ENCODE measurements at regions not wholly inside any gene's neighbourhood (a gene's known extent, or its start where the extent isn't known, plus 50 kb on each side); places are given as distances from the start of the nearest gene placed in this dataset.
"Not testable (repeated sequence)": the region's sequence is repeated elsewhere in the genome, so short reads cannot be mapped to it uniquely, and the experiment has no call there.

DNA sequence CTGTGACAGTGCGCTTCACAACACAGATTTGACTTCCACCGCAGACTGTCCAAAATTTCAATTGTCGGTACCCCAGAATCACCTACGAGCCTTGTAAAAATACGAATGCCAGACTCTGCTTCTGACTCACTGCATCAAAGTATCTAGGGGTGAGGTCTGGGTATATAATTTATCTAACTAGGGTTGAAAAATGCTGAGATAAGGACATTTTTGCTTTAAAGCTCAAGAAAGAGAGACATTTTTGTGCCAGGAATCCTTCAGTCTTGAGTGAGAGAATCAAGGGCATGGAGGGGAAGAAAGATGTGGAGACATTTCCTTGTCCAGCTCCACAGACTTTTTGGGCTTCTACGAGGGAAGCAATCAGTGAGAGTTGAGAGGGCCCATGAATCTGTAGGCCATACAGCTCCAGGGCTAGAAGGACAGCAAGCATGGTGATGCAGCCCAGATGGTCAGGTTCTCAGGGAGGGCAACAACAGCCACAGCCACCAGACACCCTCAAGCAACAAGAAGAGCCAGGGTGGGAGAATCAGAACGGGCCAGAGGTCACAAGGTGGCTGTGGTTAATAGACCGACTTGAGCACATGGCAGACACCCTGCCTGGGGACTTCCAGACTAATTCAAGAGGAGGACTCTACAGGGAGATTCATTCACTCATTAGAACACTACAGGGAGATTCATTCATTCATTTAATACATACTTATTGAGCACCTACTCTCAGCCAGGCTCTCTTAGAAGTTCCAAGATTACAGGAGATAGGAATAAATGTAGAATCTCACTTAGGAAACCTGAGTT is 211.1 kb upstream of the PRDM1 start:
- Mint-ChIP-seq H3K4me1 (peaks cover 10% of the 10 kb centered on the region), H3K36me3 (no peaks in the 10 kb centered on the region), H3K27ac (no peak overlapping the region), H3K9me3 (no peaks in the 10 kb centered on the region), H3K4me3 (no peak overlapping the region), H3K27me3 (peaks cover 72% of the 10 kb centered on the region)
- no peak for DNase-seq

- Mint-ChIP-seq H3K4me3 (no peak overlapping the region), H3K27ac (no peak overlapping the region), H3K9me3 (no peaks in the 10 kb centered on the region), H3K36me3 (no peaks in the 10 kb centered on the region), H3K4me1 (peaks cover 6% of the 10 kb centered on the region), H3K27me3 (peaks cover 63% of the 10 kb centered on the region)
- DNase-seq: no peak
These were observed 212.3 kb upstream of the PRDM1 start for GRCh38 chr6:105873799-105874198.

GRCh38 chr6:105873211-105873704 is 212.9 kb upstream of the PRDM1 start:
- Mint-ChIP-seq H3K36me3 (no peaks in the 10 kb centered on the region), H3K27ac (no peak overlapping the region), H3K27me3 (peaks cover 58% of the 10 kb centered on the region), H3K4me3 (no peak overlapping the region), H3K9me3 (no peaks in the 10 kb centered on the region), H3K4me1 (peaks cover 6% of the 10 kb centered on the region)
- no peak for DNase-seq

DNA sequence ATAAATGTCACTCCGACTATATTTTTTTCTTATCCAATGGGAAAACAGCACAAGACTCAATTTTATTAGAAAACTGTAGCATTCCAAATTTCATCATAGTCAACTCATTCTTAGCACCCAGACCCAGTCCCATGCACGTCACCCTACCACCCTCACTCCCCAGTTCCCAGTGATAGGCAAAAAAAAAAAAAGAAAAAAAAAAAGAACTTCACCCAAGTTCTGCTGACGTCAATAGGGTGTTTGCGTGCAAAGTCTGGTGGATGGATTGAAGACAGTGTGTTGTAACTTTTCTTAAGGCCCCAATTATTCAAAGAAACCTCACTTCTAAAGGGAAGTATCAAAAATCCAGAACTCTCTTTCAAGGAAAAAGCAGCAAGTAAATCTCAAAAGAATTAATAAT is 213.9 kb upstream of the PRDM1 start:
- no peak overlapping the region for H3K4me3 Mint-ChIP-seq
- H3K9me3 Mint-ChIP-seq: no peaks in the 10 kb centered on the region

DNA sequence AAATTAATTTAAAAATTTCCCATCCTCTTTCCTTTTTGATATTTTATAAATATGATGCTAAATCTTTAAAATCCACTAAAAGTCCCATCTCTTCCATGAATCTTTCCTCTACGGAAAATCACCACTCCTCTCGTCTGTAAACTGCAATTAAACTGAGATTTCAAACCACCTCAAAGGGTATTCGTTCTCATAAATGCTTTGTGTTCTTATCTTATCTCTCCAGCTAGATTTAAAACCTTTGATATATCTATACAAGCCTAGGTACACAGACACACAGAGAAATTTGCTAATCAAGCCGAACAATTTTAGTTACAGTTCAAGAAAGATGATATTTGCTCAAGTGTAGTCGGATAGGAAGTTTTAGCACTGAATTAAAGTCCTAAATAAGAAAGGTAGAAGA is 214.6 kb upstream of the PRDM1 start:
- Mint-ChIP-seq H3K9me3 (no peaks in the 10 kb centered on the region), H3K4me3 (no peak overlapping the region), H3K27ac (no peak overlapping the region), H3K27me3 (peaks cover 53% of the 10 kb centered on the region), H3K4me1 (peaks cover 6% of the 10 kb centered on the region), H3K36me3 (no peaks in the 10 kb centered on the region)
- no peak for DNase-seq

More for the DNA sequence above, 213.9 kb upstream of the PRDM1 start:
- no peak for DNase-seq
- Mint-ChIP-seq H3K27me3 (peaks cover 53% of the 10 kb centered on the region), H3K27ac (no peak overlapping the region), H3K4me1 (peaks cover 6% of the 10 kb centered on the region), H3K36me3 (no peaks in the 10 kb centered on the region)

DNA sequence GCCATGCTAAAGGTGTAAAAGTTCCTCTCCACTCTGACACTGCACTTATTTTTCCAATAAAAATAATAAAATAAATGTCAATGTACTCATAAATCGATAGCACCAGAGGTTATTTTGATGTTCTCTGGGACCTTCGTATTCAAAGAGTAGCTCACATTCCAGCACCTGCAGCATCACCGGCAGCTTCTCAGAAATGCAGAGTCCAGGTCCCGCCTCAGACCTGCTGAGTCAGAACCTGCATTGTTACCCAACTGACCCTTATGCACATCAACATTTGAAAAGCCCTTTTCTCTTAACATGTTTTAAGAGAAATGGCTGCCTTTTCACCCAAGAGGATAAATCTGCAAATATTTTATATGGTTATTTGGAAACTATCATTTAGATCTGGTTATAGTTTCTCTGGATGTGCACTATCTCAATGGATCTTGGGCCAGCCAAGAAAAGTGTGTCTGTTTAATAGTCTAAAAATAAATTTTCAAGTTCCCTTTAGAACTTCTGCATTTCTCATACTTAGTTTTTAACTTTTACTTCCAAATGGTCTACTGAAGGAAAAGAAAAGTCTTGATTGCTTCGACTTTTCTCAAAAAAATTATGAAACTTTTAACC is 216.2 kb upstream of the PRDM1 start:
- Mint-ChIP-seq H3K4me3 (no peak overlapping the region), H3K4me1 (peaks cover 6% of the 10 kb centered on the region), H3K9me3 (no peaks in the 10 kb centered on the region), H3K36me3 (no peaks in the 10 kb centered on the region), H3K27ac (no peak overlapping the region), H3K27me3 (peaks cover 48% of the 10 kb centered on the region)
- no peak for DNase-seq

DNA sequence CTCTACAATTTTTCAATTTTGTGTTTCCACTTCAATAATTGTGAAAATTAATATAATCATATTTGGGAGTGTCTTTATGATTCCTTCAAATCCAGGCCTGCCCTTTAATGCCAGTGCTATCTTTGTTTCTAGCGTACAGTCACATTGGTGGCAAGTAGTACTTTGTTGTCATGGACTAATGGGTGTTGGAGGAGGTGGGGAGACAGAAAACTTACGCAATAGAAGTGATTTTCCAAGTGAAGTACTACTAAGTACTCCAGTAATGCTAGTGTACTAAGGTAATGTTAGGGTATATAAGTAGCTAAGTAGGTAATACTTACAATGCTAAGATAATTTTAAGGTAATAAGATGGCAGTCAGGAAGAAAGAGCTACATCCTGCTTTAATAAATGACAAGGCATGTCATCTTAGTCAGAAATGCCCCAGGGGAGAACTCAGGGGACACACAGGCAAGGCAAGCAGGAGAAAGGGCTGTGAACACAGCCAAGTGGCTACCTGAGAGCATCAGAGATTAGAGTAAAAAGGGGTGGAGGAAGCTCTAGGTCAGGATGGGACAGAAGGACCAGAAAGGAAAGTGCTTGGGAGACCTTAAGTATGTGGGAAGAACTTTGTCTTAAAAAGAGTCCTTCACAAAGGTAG is 217.2 kb upstream of the PRDM1 start:
- peaks cover 6% of the 10 kb centered on the region for H3K4me1 Mint-ChIP-seq
- H3K9me3 Mint-ChIP-seq: no peaks in the 10 kb centered on the region
- peaks cover 49% of the 10 kb centered on the region for H3K27me3 Mint-ChIP-seq
- H3K4me3 Mint-ChIP-seq: no peak overlapping the region
- no peak for DNase-seq
- H3K36me3 Mint-ChIP-seq: no peaks in the 10 kb centered on the region
- H3K27ac Mint-ChIP-seq: no peak overlapping the region

DNA sequence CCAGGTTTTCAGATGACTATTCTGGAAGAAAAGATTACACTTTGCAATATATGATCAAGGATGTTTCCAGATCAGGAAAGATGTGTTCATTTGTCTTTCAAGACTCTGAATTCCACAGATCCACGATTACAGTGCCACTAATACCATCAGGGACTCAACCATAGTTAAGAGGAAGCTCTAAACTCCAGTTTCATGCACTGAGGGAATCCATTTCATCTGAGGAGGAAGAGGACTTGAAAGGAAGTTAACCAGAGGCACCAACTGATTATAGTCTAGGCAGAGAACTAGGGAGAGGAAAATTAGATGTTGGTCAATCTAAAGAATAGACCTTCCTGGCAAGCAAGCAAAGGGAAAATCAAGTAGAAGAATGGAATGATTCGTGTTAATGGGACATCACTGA is 218.3 kb upstream of the PRDM1 start:
- no peaks in the 10 kb centered on the region for H3K36me3 Mint-ChIP-seq
- no peaks in the 10 kb centered on the region for H3K4me1 Mint-ChIP-seq
- H3K27me3 Mint-ChIP-seq: peaks cover 49% of the 10 kb centered on the region
- no peak overlapping the region for H3K4me3 Mint-ChIP-seq
- H3K27ac Mint-ChIP-seq: no peak overlapping the region
- H3K9me3 Mint-ChIP-seq: no peaks in the 10 kb centered on the region
- DNase-seq: no peak

- no peak for DNase-seq
- Mint-ChIP-seq H3K4me1 (no peaks in the 10 kb centered on the region), H3K27ac (no peak overlapping the region), H3K9me3 (no peaks in the 10 kb centered on the region), H3K36me3 (no peaks in the 10 kb centered on the region), H3K27me3 (peaks cover 51% of the 10 kb centered on the region), H3K4me3 (no peak overlapping the region)
These were observed 218.9 kb upstream of the PRDM1 start for GRCh38 chr6:105867277-105867676.

DNA sequence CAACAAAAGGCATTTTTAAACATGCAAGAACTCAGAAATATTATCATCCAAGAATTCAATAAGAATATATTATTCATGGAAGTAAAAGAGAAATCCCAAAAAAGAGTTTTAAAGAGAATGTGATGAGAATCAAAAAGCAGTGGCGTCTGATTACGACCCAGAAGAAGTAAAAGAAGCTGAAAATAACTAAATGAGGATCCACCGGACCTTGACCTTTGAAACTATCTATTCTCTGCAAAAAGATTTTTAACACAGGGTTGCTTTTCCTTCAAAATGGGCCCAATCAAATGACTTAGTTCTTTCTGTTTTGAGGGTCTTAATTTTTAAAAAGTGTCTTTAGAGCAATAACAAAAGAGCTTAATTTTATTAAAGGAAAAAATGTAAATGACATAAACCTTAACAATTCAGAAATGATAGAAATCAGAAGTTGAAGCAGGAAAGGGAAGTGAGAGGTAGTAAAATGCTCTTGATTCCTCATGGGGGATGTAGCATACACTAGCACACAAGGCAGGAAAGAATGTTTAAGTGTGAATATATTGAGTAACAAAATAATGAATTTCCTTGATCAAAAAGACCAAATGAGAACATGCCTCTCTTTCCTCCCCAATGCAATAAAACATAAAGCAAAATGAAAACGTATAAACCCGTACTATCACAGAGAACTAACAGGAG is 223.1 kb upstream of the PRDM1 start:
- peaks cover 38% of the 10 kb centered on the region for H3K27me3 Mint-ChIP-seq
- no peak for DNase-seq
- H3K4me3 Mint-ChIP-seq: no peak overlapping the region
- no peaks in the 10 kb centered on the region for H3K9me3 Mint-ChIP-seq
- H3K36me3 Mint-ChIP-seq: no peaks in the 10 kb centered on the region
- H3K4me1 Mint-ChIP-seq: no peaks in the 10 kb centered on the region
- H3K27ac Mint-ChIP-seq: no peak overlapping the region

DNA sequence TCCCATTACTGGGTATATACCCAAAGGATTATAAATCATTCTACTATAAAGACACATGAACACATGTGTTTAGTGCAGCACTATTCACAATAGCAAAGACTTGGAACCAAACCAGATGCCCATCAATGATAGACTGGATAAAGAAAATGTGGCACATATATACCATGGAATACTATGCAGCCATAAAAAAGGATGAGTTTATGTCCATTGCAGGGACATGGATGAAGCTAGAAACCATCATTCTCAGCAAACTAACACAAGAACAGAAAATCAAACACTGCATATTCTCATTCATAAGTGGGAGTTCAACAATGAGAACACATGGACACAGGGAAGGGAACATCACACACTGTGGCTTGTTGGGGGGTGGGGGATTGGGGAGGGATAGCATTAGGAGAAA is 225.2 kb upstream of the PRDM1 start:
- H3K9me3 Mint-ChIP-seq, H3K27ac Mint-ChIP-seq: not testable (repeated sequence)

DNA sequence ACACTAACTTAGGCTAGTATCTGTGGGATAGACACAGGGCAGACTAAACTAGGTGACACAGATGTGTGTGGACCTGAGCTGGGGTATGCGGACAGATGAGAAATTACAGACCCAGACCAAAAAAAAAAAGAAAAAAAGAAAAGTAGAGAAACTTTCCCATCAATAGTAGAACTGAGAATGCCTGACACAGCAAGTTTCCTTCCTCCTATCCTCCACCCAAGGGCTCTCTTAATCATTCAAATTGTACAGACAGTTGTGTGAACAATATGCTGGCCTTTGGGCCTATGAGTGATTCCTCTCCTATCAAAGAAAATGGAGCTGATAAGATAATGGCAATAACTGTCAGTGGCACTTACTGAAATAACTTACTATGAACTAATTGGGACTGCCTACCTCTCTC is 226.7 kb upstream of the PRDM1 start:
- no peaks in the 10 kb centered on the region for H3K36me3 Mint-ChIP-seq
- H3K9me3 Mint-ChIP-seq: no peaks in the 10 kb centered on the region
- H3K27ac Mint-ChIP-seq: no peak overlapping the region
- DNase-seq: no peak
- H3K4me1 Mint-ChIP-seq: no peaks in the 10 kb centered on the region
- peaks cover 17% of the 10 kb centered on the region for H3K27me3 Mint-ChIP-seq
- no peak overlapping the region for H3K4me3 Mint-ChIP-seq

More for the DNA sequence above, 225.2 kb upstream of the PRDM1 start:
- not testable (repeated sequence) for H3K4me3 Mint-ChIP-seq, H3K4me1 Mint-ChIP-seq, H3K36me3 Mint-ChIP-seq, DNase-seq
- peaks cover 29% of the 10 kb centered on the region for H3K27me3 Mint-ChIP-seq

- DNase-seq, H3K36me3 Mint-ChIP-seq, H3K4me1 Mint-ChIP-seq, H3K9me3 Mint-ChIP-seq, H3K4me3 Mint-ChIP-seq, H3K27ac Mint-ChIP-seq: not testable (repeated sequence)
- peaks cover 14% of the 10 kb centered on the region for H3K27me3 Mint-ChIP-seq
These were observed 227.5 kb upstream of the PRDM1 start for GRCh38 chr6:105858639-105859038.

GRCh38 chr6:105855433-105855832 is 230.7 kb upstream of the PRDM1 start:
- no peak for DNase-seq
- H3K27me3 Mint-ChIP-seq: no peaks in the 10 kb centered on the region
- H3K36me3 Mint-ChIP-seq: no peaks in the 10 kb centered on the region
- H3K27ac Mint-ChIP-seq: no peak overlapping the region
- H3K9me3 Mint-ChIP-seq: no peaks in the 10 kb centered on the region
- no peak overlapping the region for H3K4me3 Mint-ChIP-seq
- no peaks in the 10 kb centered on the region for H3K4me1 Mint-ChIP-seq

DNA sequence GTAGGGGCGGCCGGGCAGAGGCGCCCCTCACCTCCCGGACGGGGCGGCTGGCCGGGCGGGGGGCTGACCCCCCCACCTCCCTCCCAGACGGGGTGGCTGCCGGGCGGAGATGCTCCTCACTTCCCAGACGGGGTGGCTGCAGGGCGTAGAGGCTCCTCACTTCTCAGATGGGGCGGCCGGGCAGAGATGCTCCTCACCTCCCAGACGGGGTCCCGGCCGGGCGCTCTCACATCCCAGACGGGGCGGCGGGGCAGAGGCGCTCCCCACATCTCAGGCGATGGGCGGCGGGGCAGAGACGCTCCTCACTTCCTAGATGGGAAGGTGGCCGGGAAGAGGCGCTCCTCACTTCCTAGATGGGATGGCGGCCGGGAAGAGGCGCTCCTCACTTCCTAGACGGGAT is 232.2 kb upstream of the PRDM1 start:
- not testable (repeated sequence) for H3K27me3 Mint-ChIP-seq, H3K9me3 Mint-ChIP-seq, H3K4me1 Mint-ChIP-seq, DNase-seq, H3K27ac Mint-ChIP-seq, H3K36me3 Mint-ChIP-seq, H3K4me3 Mint-ChIP-seq

Data from activated naive CD8-positive, alpha-beta T cell treated with anti-CD3 and anti-CD28 coated beads for 36 hours (primary cell).